HEK293 (cell line): ENCODE measurements at regions not wholly inside any gene's neighbourhood (a gene's known extent, or its start where the extent isn't known, plus 50 kb on each side); places are given as distances from the start of the nearest gene placed in this dataset.

Experiments used
- CTCF ChIA-PET: fragments of 350-600 bp; formaldehyde crosslinking; extraction: SDS; loops from one replicate; lab custom pipeline; 2021; ENCODE audit warnings: antibody characterized with exemption; lab: Yijun Ruan, JAX
- POLR2A ChIA-PET: fragments of 300-600 bp; formaldehyde crosslinking; extraction: SDS; loops from one replicate; lab custom pipeline; 2020; ENCODE audit warnings: antibody characterized with exemption, inconsistent platforms; lab: Yijun Ruan, JAX
- H3K27ac ChIP-seq: fragments of 200-500 bp; sonication (Bioruptor generic); 2 replicates; pipeline ENCODE4 v1.5.1; 2014; ENCODE audit warnings: low read depth, low read length, control low read depth, inconsistent platforms; ENCODE audit errors: extremely low read depth
- H3K36me3 ChIP-seq, 2 experiments: fragments of 200-500 bp in 1 of 2; sonication (Bioruptor generic) in 1 of 2; 1 replicate in 1 of 2; 2 replicates in 1 of 2; pipeline ENCODE4 v1.5.1; 2014 to 2017; ENCODE audit warnings: inconsistent platforms in 2 of 2, low read length in 2 of 2; ENCODE audit not compliant: control insufficient read depth in 2 of 2, insufficient read depth in 1 of 2
- H3K4me1 ChIP-seq: fragments of 200-500 bp; sonication (Bioruptor generic); 2 replicates; pipeline ENCODE4 v1.5.1; 2014; ENCODE audit warnings: mild to moderate bottlenecking, low read length, inconsistent platforms; ENCODE audit not compliant: control insufficient read depth, insufficient read depth
- H3K4me3 ChIP-seq: 2 replicates; pipeline ENCODE4 v1.5.1; 2011; ENCODE audit warnings: low read depth, mild to moderate bottlenecking, control low read depth, low read length, moderate library complexity
- H3K9me3 ChIP-seq: fragments of 200-500 bp; sonication (Bioruptor generic); 2 replicates; pipeline ENCODE4 v1.5.1; 2014; ENCODE audit warnings: low read depth, low read length, inconsistent platforms; ENCODE audit not compliant: control insufficient read depth, insufficient read depth
- EGR2 ChIP-seq: fragments of 450-650 bp; formaldehyde crosslinking; IDR thresholded peaks from 2 replicates; pipeline ENCODE4 v1.5.1; 2016; ENCODE audit warnings: low read depth, missing biosample characterization, missing genetic modification characterization
- ELK4 ChIP-seq: IDR thresholded peaks from 2 replicates; pipeline ENCODE4 v1.6.1; 2011; ENCODE audit warnings: mild to moderate bottlenecking, low read depth, low read length, borderline replicate concordance
- FEZF1 ChIP-seq: fragments of 450-650 bp; formaldehyde crosslinking; IDR thresholded peaks from 2 replicates; pipeline ENCODE4 v1.5.1; 2016; ENCODE audit warnings: missing biosample characterization, missing genetic modification characterization
- HOXC10 ChIP-seq: sonication (generic); formaldehyde crosslinking; IDR thresholded peaks from 2 replicates; pipeline ENCODE4 v1.8.1; 2023; ENCODE audit warnings: mild to moderate bottlenecking, missing genetic modification reagents
- MZF1 ChIP-seq: fragments of 450-650 bp; formaldehyde crosslinking; IDR thresholded peaks from 2 replicates; pipeline ENCODE4 v1.5.1; 2017; ENCODE audit warnings: missing biosample characterization, missing genetic modification characterization, borderline replicate concordance
- PRDM2 ChIP-seq: fragments of 450-650 bp; formaldehyde crosslinking; IDR thresholded peaks from 2 replicates; pipeline ENCODE4 v1.5.1; 2016; ENCODE audit warnings: missing biosample characterization, missing genetic modification characterization, borderline replicate concordance
- SCRT1 ChIP-seq: fragments of 450-650 bp; formaldehyde crosslinking; IDR thresholded peaks from 2 replicates; pipeline ENCODE4 v1.5.1; 2016; ENCODE audit warnings: missing biosample characterization, missing genetic modification characterization, borderline replicate concordance
- SETDB1 ChIP-seq: IDR thresholded peaks from one replicate; pipeline ENCODE4 v1.6.1; 2017; ENCODE audit warnings: mild to moderate bottlenecking, low read length, moderate library complexity, mixed read lengths; ENCODE audit not compliant: insufficient read length
- SP2 ChIP-seq: fragments of 450-650 bp; formaldehyde crosslinking; IDR thresholded peaks from 2 replicates; pipeline ENCODE4 v1.5.1; 2016; ENCODE audit warnings: missing biosample characterization, missing genetic modification characterization
- WT1 ChIP-seq: fragments of 450-650 bp; formaldehyde crosslinking; IDR thresholded peaks from 2 replicates; pipeline ENCODE4 v1.5.1; 2016; ENCODE audit warnings: missing biosample characterization, missing genetic modification characterization
- ZNF133 ChIP-seq: fragments of 450-650 bp; formaldehyde crosslinking; IDR thresholded peaks from 2 replicates; pipeline ENCODE4 v1.5.1; 2016; ENCODE audit warnings: missing biosample characterization, missing genetic modification characterization
- ZNF175 ChIP-seq: fragments of 450-650 bp; formaldehyde crosslinking; IDR thresholded peaks from 2 replicates; pipeline ENCODE4 v1.5.1; 2016; ENCODE audit warnings: missing biosample characterization, missing genetic modification characterization
- ZNF221 ChIP-seq: fragments of 450-650 bp; formaldehyde crosslinking; IDR thresholded peaks from 2 replicates; pipeline ENCODE4 v1.5.1; 2017; ENCODE audit warnings: missing biosample characterization, missing genetic modification characterization, borderline replicate concordance
- ZNF37A ChIP-seq: fragments of 450-650 bp; IDR thresholded peaks from 2 replicates; pipeline ENCODE4 v1.5.1; 2018; ENCODE audit warnings: missing biosample characterization, missing genetic modification characterization
- ZNF404 ChIP-seq: fragments of 450-650 bp; formaldehyde crosslinking; IDR thresholded peaks from 2 replicates; pipeline ENCODE4 v1.5.1; 2017; ENCODE audit warnings: missing biosample characterization, missing genetic modification characterization
- ZNF423 ChIP-seq: fragments of 450-650 bp; formaldehyde crosslinking; IDR thresholded peaks from 2 replicates; pipeline ENCODE4 v1.5.1; 2016; ENCODE audit warnings: missing biosample characterization, missing genetic modification characterization
- ZNF558 ChIP-seq: fragments of 450-650 bp; formaldehyde crosslinking; IDR thresholded peaks from 2 replicates; pipeline ENCODE4 v1.5.1; 2016; ENCODE audit warnings: missing biosample characterization, missing genetic modification characterization
- ZNF610 ChIP-seq: fragments of 450-650 bp; formaldehyde crosslinking; IDR thresholded peaks from 2 replicates; pipeline ENCODE4 v1.5.1; 2016; ENCODE audit warnings: missing biosample characterization, missing genetic modification characterization, borderline replicate concordance
- ZSCAN30 ChIP-seq: fragments of 450-650 bp; IDR thresholded peaks from 2 replicates; pipeline ENCODE4 v1.5.1; 2018; ENCODE audit warnings: missing biosample characterization, mild to moderate bottlenecking, missing genetic modification characterization, moderate library complexity
- ZSCAN5A ChIP-seq: fragments of 450-650 bp; formaldehyde crosslinking; IDR thresholded peaks from 2 replicates; pipeline ENCODE4 v1.5.1; 2016; ENCODE audit warnings: missing biosample characterization, missing genetic modification characterization

- peaks cover 21% of the 10 kb centered on the region for H3K4me1 ChIP-seq
- H3K27ac ChIP-seq, result no peak overlapping the region
- CTCF ChIA-PET, result interaction anchor here (0.7 to 1.2 kb wide), 3 partner anchors 32 to 218 kb away, joined by 3 to 4 read pairs (median 3); no protein-coding TSS in a partner anchor
Measured at GRCh38 chr6:134722200-134722870, 227.6 kb downstream of the ALDH8A1 start.

More at GRCh38 chr6:134722200-134722870, 227.6 kb downstream of the ALDH8A1 start:
- H3K36me3 ChIP-seq, result no peaks in the 10 kb centered on the region
- no peak overlapping the region for H3K4me3 ChIP-seq
- TF ChIP-seq ZNF404 (tag by site-specific recombination) (no peak), ZSCAN30 (tag by site-specific recombination) (no peak), HOXC10 (no peak), PRDM2 (no peak), ZNF37A (tag by site-specific recombination) (no peak), ZNF221 (tag by site-specific recombination) (no peak), MZF1 (tag by site-specific recombination) (no peak), ZNF423 (no peak), ZSCAN5A (tag by site-specific recombination) (no peak), FEZF1 (tag by site-specific recombination) (no peak), WT1 (tag by site-specific recombination) (no peak), ZNF558 (tag by site-specific recombination) (no peak), ZNF133 (tag by site-specific recombination) (no peak), ELK4 (no peak), SETDB1 (no peak), EGR2 (tag by site-specific recombination) (no peak), ZNF175 (no peak), ZNF610 (tag by site-specific recombination) (no peak), SP2 (no peak), SCRT1 (tag by site-specific recombination) (no peak)
- no peaks in the 10 kb centered on the region for H3K9me3 ChIP-seq
- POLR2A ChIA-PET, result no interaction called here
